ENCODE measurements at regions not wholly inside any gene's neighbourhood (a gene's known extent, or its start where the extent isn't known, plus 50 kb on each side); places are given as distances from the start of the nearest gene placed in this dataset.

DNA sequence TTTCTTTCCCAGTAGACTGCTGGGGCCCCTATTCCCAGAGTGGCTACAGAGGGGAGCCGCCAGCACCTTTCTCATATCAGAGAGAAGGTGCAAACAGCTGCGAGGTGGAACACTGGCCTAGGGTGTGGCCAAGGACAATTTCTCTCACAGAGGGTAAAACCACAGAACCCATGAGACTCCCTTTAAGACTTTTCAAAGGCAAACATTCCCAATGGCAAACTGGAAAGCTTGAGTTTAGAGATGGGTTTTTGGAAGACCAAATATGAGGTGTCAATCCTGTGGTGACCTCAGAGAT, 335.1 kb upstream of the PIK3R1 start (continued):
- TF ChIP-seq, protein P1, sequence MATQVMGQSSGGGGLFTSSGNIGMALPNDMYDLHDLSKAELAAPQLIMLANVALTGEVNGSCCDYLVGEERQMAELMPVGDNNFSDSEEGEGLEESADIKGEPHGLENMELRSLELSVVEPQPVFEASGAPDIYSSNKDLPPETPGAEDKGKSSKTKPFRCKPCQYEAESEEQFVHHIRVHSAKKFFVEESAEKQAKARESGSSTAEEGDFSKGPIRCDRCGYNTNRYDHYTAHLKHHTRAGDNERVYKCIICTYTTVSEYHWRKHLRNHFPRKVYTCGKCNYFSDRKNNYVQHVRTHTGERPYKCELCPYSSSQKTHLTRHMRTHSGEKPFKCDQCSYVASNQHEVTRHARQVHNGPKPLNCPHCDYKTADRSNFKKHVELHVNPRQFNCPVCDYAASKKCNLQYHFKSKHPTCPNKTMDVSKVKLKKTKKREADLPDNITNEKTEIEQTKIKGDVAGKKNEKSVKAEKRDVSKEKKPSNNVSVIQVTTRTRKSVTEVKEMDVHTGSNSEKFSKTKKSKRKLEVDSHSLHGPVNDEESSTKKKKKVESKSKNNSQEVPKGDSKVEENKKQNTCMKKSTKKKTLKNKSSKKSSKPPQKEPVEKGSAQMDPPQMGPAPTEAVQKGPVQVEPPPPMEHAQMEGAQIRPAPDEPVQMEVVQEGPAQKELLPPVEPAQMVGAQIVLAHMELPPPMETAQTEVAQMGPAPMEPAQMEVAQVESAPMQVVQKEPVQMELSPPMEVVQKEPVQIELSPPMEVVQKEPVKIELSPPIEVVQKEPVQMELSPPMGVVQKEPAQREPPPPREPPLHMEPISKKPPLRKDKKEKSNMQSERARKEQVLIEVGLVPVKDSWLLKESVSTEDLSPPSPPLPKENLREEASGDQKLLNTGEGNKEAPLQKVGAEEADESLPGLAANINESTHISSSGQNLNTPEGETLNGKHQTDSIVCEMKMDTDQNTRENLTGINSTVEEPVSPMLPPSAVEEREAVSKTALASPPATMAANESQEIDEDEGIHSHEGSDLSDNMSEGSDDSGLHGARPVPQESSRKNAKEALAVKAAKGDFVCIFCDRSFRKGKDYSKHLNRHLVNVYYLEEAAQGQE (IDR thresholded peaks at IDR 0.05) = no peak
- TF ChIP-seq RAD21 (IDR thresholded peaks at IDR 0.05) = no peak
- TF ChIP-seq, protein P2, sequence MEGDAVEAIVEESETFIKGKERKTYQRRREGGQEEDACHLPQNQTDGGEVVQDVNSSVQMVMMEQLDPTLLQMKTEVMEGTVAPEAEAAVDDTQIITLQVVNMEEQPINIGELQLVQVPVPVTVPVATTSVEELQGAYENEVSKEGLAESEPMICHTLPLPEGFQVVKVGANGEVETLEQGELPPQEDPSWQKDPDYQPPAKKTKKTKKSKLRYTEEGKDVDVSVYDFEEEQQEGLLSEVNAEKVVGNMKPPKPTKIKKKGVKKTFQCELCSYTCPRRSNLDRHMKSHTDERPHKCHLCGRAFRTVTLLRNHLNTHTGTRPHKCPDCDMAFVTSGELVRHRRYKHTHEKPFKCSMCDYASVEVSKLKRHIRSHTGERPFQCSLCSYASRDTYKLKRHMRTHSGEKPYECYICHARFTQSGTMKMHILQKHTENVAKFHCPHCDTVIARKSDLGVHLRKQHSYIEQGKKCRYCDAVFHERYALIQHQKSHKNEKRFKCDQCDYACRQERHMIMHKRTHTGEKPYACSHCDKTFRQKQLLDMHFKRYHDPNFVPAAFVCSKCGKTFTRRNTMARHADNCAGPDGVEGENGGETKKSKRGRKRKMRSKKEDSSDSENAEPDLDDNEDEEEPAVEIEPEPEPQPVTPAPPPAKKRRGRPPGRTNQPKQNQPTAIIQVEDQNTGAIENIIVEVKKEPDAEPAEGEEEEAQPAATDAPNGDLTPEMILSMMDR (IDR thresholded peaks at IDR 0.05; ENCODE audit: low read depth, low read length, missing input control) = no peak
- no peak for TF ChIP-seq JUND (IDR thresholded peaks at IDR 0.05)
- TF ChIP-seq, protein P3, sequence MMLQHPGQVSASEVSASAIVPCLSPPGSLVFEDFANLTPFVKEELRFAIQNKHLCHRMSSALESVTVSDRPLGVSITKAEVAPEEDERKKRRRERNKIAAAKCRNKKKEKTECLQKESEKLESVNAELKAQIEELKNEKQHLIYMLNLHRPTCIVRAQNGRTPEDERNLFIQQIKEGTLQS (IDR thresholded peaks at IDR 0.05) = no peak
- no peak for TF ChIP-seq GABPA (IDR thresholded peaks at IDR 0.05 in 1 of 2, conservative IDR thresholded peaks at IDR 0.05 in 1 of 2)

DNA sequence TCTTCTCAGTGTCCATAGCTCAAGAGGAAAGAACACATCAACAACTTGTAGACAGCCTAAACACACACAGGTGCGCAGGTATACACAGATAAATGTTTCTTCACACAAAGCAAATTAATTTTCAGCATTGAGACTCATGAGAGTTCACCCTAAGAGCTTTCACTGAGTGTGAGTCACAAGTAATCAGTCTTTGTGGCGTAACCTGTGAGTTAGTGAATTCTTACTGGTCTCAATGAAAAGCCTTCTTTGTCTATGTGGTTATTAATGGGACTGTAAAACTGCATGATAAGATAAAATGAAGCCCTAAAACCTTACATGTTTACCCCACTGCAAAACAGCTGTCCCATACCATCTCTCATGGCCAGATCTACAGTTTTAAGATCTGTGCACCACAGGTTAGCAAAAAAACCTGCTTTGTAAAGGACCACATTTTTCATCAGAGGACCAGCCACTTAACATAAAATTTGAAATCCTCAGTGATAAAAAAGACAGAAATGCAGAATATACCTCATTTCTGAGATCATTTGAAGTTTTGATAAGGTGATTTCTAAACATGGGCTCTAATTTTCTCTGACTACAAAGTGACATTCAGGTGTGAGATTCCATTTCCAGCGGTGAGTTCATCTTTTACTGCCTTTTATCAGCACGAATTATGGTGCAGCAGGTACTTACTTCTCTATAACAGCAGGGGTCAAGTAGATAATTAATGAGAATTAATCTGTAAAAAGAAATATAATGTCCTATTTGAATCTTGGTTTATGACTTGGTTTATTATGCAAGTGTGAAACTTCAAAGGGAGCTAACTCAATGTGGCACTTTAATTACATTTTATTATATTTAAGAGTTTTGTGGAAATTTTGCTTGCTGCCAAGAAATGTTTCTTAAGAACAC, 335.7 kb upstream of the PIK3R1 start:
- Histone ChIP-seq H3K4me3 (ENCODE audit: low read depth in 1 of 3, low read length in 3 of 3) (no peak overlapping the region), H3K27me3 (ENCODE audit: control insufficient read depth in 4 of 4, insufficient read depth in 4 of 4, low read length in 3 of 4) (no peaks in the 10 kb centered on the region), H3K36me3 (ENCODE audit: control insufficient read depth in 4 of 4, insufficient read depth in 3 of 4, low read depth in 1 of 4, low read length in 3 of 4) (no peaks in the 10 kb centered on the region), H3K27ac (ENCODE audit: low read depth in 1 of 2, low read length in 2 of 2) (no peak overlapping the region), H3K9ac (ENCODE audit: low read depth in 1 of 2, low read length in 2 of 2) (no peak overlapping the region), H3K9me3 (ENCODE audit: control insufficient read depth in 4 of 4, low read length in 3 of 4) (no peaks in the 10 kb centered on the region), H3K4me1 (ENCODE audit: control insufficient read depth in 4 of 4, insufficient read depth in 4 of 4, low read length in 3 of 4) (no peaks in the 10 kb centered on the region)
- DNase-seq (ENCODE audit: low spot score) = no peak
- TF ChIP-seq EGR1 (IDR thresholded peaks at IDR 0.05; ENCODE audit: low read depth in 2 of 2) = no peak
- TF ChIP-seq, protein P2 (IDR thresholded peaks at IDR 0.05; ENCODE audit: low read depth, low read length, missing input control) = no peak
- TF ChIP-seq, protein P1 (IDR thresholded peaks at IDR 0.05) = no peak
- no peak for TF ChIP-seq JUND (IDR thresholded peaks at IDR 0.05)
- TF ChIP-seq, protein P4, sequence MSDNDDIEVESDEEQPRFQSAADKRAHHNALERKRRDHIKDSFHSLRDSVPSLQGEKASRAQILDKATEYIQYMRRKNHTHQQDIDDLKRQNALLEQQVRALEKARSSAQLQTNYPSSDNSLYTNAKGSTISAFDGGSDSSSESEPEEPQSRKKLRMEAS (IDR thresholded peaks at IDR 0.05) = no peak
- no peak for TF ChIP-seq GABPA (IDR thresholded peaks at IDR 0.05 in 1 of 2, conservative IDR thresholded peaks at IDR 0.05 in 1 of 2)
- no peak for TF ChIP-seq RXRA (IDR thresholded peaks at IDR 0.05)
- TF ChIP-seq, protein P3 (IDR thresholded peaks at IDR 0.05) = no peak
- no peak for TF ChIP-seq YY1 (IDR thresholded peaks at IDR 0.05)
- no peak for TF ChIP-seq RAD21 (IDR thresholded peaks at IDR 0.05)
- TF ChIP-seq TAF1 (conservative IDR thresholded peaks at IDR 0.05) = no peak
- no peak for TF ChIP-seq FOXA1 (IDR thresholded peaks at IDR 0.05)
- TF ChIP-seq HNF4A (conservative IDR thresholded peaks at IDR 0.05) = no peak
- TF ChIP-seq HNF4G (IDR thresholded peaks at IDR 0.05) = no peak
- TF ChIP-seq SP1 (IDR thresholded peaks at IDR 0.05) = no peak
- TF ChIP-seq, protein P5, sequence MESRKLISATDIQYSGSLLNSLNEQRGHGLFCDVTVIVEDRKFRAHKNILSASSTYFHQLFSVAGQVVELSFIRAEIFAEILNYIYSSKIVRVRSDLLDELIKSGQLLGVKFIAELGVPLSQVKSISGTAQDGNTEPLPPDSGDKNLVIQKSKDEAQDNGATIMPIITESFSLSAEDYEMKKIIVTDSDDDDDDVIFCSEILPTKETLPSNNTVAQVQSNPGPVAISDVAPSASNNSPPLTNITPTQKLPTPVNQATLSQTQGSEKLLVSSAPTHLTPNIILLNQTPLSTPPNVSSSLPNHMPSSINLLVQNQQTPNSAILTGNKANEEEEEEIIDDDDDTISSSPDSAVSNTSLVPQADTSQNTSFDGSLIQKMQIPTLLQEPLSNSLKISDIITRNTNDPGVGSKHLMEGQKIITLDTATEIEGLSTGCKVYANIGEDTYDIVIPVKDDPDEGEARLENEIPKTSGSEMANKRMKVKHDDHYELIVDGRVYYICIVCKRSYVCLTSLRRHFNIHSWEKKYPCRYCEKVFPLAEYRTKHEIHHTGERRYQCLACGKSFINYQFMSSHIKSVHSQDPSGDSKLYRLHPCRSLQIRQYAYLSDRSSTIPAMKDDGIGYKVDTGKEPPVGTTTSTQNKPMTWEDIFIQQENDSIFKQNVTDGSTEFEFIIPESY (IDR thresholded peaks at IDR 0.05) = no peak
- TF ChIP-seq FOXA2 (IDR thresholded peaks at IDR 0.05) = no peak
- TF ChIP-seq NR2F2 (IDR thresholded peaks at IDR 0.05) = no peak
- 89% methylated on average over 4 of the region's 4 CpGs for WGBS

Measured in liver (tissue), 8 donors.